ENCODE measurements at regions not wholly inside any gene's neighbourhood (a gene's known extent, or its start where the extent isn't known, plus 50 kb on each side); places are given as distances from the start of the nearest gene placed in this dataset.
"Not testable (repeated sequence)": the region's sequence is repeated elsewhere in the genome, so short reads cannot be mapped to it uniquely, and the experiment has no call there.

GRCh38 chr14:22152161-22152870, 436.7 kb downstream of the DAD1 start:
- DNase-seq (ENCODE audit: low read depth): no peak

DNA sequence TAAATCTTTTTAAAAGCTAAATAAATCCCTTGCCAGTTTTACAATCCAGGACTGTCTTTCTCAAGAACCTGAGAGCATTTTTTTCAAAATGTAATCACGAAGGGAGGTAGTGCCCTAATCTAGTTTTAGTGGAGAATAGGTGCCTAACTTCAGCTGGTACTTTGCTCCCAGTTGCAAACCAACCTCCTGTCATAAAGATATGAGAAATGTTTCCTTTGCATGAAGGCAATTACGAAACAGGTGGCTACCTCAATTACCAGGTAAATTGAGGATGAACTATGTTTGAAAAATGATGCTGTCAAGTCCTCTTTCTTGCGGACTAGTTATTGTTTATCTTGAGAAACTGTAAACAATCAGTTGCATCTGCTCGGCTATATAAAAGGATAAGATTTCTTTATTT, 437.9 kb downstream of the DAD1 start:
- DNase-seq (ENCODE audit: low read depth): no peak

DNA sequence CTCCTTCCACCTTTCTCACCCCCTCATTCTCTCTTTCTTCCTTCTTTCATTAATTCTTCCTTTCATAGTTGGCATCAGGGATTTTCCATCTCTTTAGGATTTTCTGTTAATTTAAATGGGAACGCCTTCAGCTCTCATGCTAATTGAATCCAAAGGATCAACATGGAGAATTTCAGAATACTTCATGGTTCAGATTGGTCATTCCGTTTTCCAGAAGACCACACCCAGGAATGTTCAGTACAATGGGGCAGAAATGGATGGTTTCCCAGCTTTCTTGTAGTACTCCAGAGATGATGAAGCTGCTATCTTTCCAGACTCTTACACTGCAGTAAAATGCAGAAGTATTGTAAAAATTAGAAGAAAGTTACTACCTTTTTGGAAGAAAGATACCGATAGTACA, 440.0 kb downstream of the DAD1 start:
- DNase-seq (ENCODE audit: low read depth): no peak

- DNase-seq (ENCODE audit: low read depth): no peak
Observed at GRCh38 chr14:22147716-22148115, 441.3 kb downstream of the DAD1 start.

- no peak for DNase-seq (ENCODE audit: low read depth)
Observed at GRCh38 chr14:22143363-22143762, 445.7 kb downstream of the DAD1 start.

DNA sequence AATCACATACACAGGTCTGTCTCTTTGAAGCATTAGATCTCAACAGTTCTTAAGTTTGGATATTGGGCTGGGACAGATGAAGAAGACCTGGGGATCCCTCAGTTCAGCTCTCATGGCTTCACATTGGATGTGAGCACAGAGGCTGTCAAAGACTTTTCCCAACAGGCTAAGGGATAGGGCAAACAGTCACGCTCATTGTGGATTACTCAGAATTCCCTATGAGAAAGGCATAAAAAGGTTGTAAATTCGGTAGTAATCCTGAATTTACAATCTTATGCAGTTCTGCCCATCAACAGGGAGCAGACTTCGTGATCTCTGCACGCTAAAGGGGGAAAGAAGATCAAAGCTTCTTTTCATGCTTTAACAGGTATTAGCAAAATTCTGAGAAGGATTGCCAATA, 448.4 kb downstream of the DAD1 start:
- DNase-seq (ENCODE audit: low read depth): no peak

- no peak for DNase-seq (ENCODE audit: low read depth)
Observed at GRCh38 chr14:22131749-22132476, 457.1 kb downstream of the DAD1 start.

DNA sequence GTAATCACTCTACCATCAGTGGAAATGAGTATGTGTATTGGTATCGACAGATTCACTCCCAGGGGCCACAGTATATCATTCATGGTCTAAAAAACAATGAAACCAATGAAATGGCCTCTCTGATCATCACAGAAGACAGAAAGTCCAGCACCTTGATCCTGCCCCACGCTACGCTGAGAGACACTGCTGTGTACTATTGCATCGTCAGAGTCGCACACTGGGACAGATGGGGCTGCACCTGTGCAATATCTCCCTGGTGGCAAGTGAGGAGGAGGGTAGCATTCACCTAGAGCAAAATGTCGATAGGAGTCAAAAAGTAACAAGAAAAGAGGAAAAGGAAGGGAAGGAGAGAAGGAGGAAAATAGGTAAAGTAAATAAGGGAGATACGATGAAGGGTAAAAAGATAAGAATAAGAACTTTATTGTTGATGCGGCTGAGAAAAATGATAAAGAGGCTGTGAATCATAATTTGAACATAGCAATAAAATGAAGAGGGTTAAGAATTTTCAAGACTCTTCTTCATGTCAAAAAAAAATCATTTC, 450.5 kb upstream of the OR4E1 start:
- DNase-seq (ENCODE audit: low read depth): no peak

GRCh38 chr14:22122829-22123560, 449.4 kb upstream of the OR4E1 start:
- DNase-seq (ENCODE audit: low read depth): no peak

DNA sequence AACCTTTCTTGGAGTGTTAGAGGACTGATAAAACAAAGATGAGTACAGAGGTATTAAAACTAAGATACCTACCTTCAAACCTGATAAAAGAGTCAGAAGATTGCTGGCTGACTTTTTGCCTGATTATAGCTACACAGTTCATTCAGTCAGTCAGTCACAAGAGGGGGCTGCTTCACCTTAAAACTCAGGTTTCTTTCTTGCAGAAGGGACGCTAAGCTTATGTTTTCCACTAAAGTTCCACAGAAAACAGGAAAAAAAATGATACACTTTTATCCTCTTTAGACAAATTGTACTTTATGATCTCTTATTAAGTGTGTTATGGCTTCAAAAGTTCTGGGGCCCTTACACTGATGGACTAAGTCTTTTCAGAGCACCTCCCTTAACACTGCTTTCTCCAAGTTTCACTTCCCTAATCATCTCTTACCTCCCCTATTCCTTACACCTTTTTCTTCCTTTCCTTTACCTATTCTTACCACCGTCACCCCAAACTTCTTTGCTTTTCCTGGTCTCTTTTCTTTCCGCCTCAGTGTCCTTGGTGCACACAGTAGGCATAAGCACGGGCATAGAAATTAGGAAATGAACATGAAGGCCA, 448.7 kb upstream of the OR4E1 start:
- no peak for DNase-seq (ENCODE audit: low read depth)

DNA sequence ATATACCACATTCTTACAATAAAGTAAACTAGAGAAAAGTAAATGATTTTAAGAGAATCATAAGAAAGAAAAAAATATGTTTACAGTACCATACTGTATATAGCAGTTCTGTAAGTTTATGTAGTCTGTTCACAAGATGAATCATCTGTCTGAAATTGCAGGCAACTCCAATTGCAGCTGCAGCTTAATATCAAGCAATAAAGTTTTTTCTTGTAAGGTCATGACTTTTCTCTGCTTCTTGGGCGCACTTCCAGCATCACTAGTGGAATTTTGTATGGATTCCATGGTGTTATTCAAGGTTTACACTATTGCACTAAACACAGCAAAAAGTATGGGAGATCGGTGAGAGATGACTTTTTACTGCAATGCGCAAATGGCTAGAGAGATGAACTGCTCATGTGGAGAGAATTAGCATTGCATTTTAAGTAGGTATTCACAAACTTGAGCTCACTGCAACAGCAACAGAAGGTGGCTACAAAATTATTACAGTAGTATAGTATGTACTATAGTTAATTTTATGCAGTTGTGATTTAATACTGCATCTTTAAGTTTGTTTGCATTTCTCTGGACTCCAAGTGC, 445.4 kb upstream of the OR4E1 start:
- DNase-seq (ENCODE audit: low read depth): no peak

DNA sequence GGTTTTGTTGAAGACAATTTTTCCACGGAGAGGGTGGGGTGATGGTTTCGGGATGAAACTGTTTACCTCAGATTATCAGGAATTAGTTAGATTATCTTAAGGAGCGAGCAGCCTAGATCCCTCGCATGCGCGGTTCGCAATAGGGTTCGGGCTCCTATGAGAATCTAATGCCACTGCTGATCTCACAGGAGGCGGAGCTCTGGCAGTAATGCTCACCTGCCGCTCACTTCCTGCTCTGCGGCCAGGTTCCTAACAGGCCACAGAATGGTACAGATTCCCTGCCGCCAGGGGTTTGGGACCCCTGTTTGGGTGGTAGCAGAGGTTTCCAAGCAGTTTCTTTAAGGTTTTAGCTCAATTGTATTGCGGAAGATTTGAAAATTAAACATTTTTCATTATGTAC, 439.8 kb upstream of the OR4E1 start:
- DNase-seq (ENCODE audit: low read depth): no peak

- DNase-seq (ENCODE audit: low read depth): no peak
Observed at GRCh38 chr14:22112004-22112403, 438.4 kb upstream of the OR4E1 start.

- no peak for DNase-seq (ENCODE audit: low read depth)
Observed at GRCh38 chr14:22107753-22108152, 434.1 kb upstream of the OR4E1 start.

DNA sequence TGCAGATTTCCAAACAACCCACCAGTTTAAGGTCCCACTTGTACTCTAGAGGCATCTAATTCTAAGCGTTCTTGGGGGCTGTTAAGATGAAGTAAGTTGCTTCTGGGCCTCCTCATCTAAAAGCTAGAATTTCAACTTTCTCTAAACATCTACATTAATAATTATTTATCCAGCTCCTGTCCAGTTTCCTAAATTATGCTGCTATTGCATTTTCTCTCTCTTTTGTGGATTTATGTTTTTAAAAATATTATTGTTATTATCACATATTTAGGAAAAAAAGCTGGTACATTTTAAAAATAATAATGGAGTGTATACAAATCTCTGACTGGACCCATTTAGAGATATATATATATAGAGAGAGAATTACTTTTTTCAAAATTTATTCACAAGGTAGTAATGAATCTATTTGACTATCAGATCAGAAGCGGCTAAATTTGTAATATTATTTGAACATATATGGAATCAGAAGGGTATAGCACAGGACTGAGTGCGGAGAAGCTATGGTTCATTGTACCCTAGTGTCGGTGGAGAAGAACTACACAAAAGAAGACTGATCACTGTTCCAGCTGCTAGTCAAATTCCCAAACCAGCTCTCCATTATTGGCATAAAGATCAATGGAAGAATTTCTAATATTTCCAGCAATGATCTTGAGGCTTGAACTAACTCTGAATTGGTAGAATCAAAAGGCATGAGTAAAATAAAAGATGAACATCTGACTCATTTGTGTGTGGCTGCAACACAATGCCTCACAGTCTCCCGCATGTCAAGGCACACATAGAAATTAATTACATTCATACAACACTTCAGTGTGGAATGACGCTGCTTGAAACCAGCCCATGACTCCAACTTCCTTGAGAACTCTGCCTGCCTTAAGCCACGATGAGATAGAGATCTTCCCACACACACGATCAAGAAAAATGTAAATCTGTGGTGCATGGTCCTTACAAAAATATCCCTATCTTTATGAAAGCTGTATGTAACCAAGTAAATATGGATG, 433.4 kb upstream of the OR4E1 start:
- DNase-seq (ENCODE audit: low read depth): no peak

DNA sequence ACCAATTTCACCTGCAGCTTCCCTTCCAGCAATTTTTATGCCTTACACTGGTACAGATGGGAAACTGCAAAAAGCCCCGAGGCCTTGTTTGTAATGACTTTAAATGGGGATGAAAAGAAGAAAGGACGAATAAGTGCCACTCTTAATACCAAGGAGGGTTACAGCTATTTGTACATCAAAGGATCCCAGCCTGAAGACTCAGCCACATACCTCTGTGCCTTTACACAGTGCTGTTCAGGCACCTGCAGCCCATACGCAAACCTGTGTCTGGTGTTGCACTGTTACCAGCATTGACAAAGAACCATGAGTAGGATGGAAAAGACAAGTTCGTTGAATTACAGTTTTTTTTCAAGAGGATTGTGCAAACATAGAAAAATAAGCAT, 432.0 kb upstream of the OR4E1 start:
- no peak for DNase-seq (ENCODE audit: low read depth)

GRCh38 chr14:22105006-22105623, 431.5 kb upstream of the OR4E1 start:
- no peak for DNase-seq (ENCODE audit: low read depth)

DNA sequence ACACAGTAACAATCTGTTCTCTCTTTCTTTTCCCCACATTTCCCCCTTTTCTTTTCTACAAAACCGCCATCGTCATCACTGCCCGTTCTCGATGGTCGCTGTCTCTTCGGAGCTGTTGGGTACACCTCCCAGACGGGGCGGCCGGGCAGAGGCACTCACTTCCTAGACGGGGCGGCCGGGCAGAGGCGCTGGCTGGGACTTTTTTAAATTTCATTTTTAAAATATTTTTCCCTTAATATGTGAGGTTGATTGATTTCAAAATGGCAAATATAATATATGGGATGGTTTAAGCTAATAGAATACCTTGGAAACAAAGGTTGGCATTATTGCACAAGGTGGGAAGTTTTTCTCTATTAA, 427.1 kb upstream of the OR4E1 start:
- not testable (repeated sequence) for DNase-seq (ENCODE audit: low read depth)

GRCh38 chr14:22099942-22100763, 426.5 kb upstream of the OR4E1 start:
- peak; percentile 14 for DNase-seq (ENCODE audit: low read depth)

GRCh38 chr14:22098435-22098834, 424.8 kb upstream of the OR4E1 start:
- no peak for DNase-seq (ENCODE audit: low read depth)

Data from HS-27A (cell line).